ENCODE measurements at regions not wholly inside any gene's neighbourhood (a gene's known extent, or its start where the extent isn't known, plus 50 kb on each side); places are given as distances from the start of the nearest gene placed in this dataset.

- no peak for DNase-seq
Observed at GRCh38 chr21:40990366-40990765, 143.4 kb upstream of the DSCAM start.

- DNase-seq, result no peak
Observed at GRCh38 chr21:40997831-40998230, 150.9 kb upstream of the DSCAM start.

- no peak for DNase-seq
Observed at GRCh38 chr21:41000838-41001237, 153.9 kb upstream of the DSCAM start.

DNA sequence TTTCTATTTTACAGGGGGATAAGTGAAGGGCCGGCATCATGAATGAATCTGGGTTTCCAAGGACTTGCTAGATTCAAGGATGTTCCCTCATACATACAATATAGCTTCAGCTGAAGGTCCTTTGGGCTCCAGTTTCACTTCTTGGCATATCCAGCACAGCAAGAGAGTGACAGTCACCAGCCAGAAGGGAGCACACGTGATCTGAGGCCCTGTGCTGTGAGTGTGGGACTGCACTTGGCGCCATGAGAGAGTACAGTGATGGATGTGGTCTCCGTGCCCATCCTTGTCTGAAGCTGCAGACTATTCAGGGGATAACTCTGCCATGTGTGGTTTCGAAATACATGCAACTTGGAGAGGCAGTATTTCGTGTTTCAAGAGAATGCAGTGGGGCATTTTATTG lies 159.7 kb upstream of the DSCAM start:
- no peak for DNase-seq

DNA sequence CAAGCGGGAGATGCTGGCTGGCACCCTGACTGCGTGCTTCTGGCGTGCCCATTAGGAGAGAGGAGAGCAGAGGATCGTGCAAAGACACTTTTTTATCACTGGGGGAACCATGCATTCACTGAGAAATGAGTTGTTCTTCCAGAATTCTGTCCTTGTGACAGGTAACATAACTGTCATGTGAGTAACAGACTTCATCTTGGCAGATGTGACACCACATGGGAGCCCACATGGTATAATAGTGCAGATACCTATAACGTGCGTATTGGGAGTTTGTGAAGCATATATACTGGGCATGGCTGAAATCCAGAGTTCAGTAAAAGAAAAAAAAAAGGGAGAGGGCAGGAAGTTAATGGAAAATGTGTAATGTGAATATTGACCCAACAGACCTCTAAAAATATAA lies 159.6 kb upstream of the BACE2 start:
- DNase-seq, result no peak

DNA sequence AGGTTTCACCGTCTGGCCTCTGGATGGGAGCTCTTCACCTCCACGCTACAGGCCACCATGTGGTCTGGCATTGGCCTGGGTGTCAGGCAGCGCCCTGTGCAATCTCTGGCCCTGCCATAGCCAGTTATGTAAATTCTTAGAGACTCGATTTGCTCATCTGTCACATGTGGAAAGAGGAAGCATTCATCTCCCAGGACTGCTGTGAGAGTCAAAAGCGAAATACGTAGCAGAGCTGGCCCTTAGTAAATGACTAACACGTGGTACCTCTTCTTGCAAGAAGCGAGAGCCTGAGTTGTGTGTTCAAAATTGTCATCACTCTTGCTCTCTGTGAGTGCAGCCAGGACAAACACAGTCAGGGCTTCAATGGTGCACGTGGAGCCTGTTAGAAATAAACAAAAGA lies 159.0 kb upstream of the BACE2 start:
- no peak for DNase-seq

DNA sequence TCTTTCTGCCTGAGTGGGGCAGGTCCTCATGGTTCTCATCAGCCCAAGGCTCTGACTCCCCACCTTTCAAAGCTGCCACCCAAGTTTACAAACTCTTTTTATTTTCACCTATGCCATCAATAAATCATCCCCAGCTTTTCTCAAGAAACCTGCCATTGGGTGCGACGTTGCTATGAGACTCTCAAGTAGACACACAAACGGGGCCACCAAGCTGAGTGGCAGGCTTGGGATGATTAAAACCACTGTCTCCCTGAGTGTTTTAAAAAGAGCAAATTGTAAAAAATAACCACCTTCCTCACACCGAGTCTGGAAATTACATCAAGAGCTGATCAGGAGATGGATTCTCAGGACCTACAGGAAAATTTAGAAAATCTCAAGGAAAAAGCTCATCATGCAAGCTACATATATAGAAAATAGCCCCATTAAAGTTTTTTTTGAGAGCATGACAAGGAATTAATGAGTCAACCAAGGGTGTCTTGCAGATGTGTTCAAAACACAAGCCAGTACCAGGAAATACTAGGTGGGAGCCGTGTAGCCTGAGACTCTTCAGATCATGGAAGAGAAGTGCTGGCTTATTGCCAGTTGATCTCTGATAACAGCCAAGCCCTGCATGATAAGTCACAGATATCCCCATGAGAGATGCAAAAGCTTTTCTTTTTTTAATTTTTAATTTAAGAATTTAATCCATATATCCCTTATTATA lies 158.4 kb upstream of the BACE2 start:
- DNase-seq, result no peak

GRCh38 chr21:41010101-41010435 lies 157.9 kb upstream of the BACE2 start:
- no peak for DNase-seq

DNA sequence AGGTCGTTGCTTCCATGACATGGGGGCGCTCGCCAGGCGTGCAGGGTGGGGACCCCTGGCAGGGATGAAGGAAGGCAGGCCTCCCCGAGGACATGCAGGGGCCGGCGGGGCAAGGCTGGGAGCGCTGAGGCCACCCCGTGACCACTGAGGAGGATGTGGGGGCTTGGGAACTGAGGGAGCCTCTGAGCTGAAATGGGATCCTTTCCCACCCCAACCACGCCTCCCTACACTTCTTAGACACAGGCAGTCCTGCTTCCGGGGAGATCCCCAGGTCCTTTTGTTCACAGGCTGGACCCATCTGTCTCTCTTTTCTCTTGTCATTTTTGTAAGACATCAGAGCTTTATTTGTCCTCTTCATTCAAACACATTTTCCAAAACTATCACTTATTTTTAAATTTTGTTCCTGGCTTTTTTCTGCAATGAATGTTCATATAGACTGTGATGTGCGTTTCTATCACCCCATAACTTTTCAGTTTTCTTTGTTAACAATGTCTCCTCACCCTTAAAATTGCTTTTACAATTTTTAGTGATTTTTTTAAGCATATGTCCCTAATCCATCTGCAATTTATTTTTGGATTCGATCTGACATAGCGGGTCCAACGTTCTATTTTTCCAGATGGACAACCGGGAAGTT lies 156.7 kb upstream of the BACE2 start:
- no peak for DNase-seq

- no peak for DNase-seq
Observed at GRCh38 chr21:41011951-41012366, 156.0 kb upstream of the BACE2 start.

GRCh38 chr21:41012425-41012824 lies 155.5 kb upstream of the BACE2 start:
- no peak for DNase-seq

- DNase-seq, result no peak
Observed at GRCh38 chr21:41016472-41016871, 151.5 kb upstream of the BACE2 start.

GRCh38 chr21:41018431-41018830 lies 149.5 kb upstream of the BACE2 start:
- DNase-seq, result no peak

DNA sequence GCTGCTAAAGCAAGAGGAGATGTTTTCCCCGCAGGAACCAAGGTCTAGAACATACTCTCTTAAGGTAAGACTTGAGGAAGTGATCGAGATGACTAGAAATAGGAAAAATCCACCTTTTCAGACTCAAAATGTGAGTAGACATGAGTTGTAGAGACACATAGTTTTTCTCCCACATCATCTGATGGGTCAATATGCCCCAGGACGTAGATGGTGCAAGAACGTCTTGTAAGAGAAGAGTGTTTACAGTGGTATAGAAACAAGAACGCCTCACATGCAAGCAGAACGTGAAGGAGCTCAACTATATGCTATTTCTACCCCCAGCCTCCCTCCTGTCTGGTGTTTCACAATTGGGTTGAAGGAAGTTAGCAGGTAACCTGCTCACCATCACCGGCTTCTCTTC lies 144.0 kb upstream of the BACE2 start:
- DNase-seq, result no peak

DNA sequence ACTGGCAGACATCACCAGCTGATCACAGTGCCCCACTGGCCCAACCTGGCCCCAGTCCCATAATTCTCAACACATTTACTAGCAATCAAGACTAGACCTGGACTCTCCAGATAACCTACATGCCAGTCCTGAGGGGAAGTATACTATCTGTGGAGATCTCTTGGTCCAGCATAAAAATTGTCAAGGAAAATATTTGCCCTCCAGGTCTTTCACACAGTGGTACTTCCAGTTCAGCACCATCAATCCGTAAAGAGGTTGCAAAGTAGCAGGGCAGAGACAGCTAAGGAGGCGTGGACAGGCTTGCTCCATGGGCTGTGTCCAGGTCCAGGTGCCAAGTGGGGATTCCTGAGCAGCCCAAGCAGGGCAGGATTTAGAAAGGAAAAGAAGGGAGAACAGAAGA lies 143.6 kb upstream of the BACE2 start:
- DNase-seq, result no peak

DNA sequence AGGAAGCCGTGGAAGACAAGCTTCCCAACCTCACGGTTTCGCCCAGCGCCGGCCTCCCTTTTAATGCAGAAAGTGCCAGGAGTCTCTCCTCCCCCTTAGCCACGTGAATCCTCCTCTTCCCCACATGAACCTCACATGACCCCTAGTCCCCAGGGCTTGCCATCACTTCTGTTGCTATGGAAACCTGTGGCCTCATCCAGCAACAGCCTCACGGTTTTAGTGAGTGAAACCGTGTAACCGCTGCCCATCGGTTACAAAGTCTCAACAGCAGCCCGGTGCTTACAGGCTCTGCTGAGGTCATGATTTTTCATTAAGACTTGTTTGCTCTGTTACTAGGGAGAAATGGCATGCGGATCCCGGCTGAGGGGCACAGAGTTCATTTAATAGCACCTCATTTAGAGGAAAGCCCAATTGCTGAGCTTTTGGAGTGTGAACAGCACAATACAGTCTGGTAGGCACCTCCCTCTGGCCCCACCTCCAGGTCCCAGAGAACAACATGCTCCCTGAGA lies 143.2 kb upstream of the BACE2 start:
- no peak for DNase-seq

GRCh38 chr21:41029571-41029970 lies 138.4 kb upstream of the BACE2 start:
- DNase-seq, result no peak

DNA sequence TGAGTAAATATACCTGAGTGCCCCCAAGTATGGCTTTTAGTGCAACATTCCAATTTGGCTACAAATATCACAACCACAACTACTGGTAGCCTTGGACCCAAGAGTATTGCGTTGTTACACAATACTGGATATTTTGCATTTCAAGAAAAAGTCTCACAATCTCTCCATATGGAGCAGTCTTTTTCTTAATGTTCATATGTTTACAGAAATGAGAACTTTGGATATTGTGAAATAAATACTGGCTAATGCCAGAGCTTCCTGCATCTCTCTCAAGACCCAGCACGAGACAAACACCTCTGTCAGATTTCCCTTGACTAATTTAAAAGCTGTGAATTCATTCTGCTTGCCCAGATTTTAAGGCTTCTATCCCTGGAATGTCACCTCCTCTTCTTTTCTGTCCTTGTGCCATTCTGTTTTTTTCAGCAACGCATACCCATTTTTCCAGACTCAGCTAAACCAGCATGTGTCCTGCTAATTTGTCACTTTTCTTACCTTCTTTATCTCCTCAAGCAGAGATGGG lies 136.2 kb upstream of the BACE2 start:
- no peak for DNase-seq

DNA sequence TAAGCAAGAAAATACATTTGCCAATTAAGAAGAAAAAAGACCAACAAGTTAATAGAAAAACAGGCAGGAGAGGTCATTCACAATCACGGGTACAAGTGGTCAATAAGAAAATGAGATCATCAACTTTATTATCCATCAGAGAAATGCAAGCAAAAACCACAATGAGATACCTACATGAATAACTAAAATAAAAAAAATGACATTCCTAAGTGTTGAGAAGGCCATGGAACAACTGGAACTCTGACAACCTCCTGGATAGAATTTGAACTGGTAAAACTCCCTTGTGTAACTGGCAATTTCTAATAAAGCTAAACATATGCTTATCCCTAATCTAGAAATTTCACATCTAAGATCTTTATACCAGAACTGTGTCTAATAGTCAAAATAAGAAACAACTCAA lies 135.4 kb upstream of the BACE2 start:
- no peak for DNase-seq

DNA sequence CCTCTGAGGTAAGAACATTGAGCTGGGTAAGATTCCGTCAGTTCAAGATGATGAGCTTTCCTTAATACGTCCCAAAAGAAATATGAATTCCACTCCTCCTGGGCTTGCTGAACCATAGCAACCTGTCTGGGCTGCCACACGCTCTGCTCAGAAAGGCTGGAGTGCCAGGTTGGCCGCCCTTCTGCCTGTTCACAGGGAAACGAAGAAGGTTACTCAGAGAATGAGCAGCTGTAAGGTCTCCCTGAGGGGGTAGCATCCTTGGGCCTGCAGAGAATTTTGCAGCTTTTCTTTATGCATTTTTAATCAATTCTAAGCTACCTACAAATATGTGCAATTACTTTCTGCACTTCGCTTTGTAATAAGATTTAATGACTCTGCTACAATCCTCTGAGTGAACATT lies 130.7 kb upstream of the BACE2 start:
- DNase-seq, result no peak

DNA sequence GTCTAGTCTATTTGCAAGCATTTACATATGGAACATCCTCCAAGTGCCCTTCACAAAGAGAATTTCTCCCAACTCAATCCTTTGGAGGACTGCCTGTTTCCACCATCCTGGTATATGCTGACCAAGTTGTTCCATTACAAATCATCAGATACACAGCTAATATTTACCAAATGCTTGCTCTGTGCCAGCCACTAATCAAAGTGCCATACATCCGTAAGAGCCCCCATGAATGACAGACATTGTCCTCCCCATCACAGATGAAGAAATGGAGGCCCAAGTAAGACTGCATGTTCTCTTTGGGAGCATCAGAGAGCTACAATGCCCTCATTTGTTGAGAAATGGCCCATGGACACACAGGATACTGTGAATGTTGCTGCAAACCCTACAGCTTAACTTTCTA lies 130.0 kb upstream of the BACE2 start:
- DNase-seq, result no peak

GRCh38 chr21:41043014-41043413 lies 124.9 kb upstream of the BACE2 start:
- peak; percentile 28 for DNase-seq

DNA sequence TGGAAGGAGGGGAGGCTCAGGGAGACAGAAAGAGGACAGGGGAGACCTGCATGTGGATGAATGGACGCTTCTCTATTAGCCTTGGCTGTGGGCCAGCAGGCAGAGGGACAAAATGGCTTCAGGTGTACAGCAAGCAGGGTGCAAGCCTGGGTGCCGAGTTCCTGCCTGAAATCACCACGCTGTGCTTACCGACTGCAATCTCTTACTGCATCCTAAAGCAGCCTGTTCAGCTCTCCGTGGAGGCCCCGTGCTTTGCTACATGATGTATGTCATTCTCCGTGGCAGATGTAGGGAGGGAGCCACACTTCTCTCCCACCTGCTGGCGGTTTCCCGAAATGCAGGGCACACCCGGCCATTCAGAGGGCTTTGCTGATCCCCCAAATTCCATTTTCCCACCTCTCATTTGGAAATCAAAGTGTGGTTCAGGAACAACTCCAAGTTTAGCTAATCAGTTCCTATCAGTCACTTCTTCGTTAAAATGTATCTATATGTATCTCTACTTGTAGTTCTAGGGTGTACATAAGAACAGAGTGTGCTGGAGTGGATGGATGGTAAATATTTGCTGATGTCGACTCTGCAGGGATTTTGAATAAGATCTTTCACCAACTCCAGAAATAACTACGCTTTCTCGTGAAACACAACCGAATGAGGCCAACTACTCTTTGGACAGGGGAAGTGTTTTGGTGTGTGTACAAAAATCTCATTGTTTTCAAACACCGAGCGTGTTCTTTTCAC lies 122.3 kb upstream of the BACE2 start:
- peak; percentile 38 for DNase-seq

- DNase-seq, result no peak
Observed at GRCh38 chr21:41048145-41048544, 119.8 kb upstream of the BACE2 start.
